AG10803 (cell line): ENCODE measurements at regions not wholly inside any gene's neighbourhood (a gene's known extent, or its start where the extent isn't known, plus 50 kb on each side); places are given as distances from the start of the nearest gene placed in this dataset.

ENCODE experiments used
- DNase-seq: peaks from one replicate; pipeline ENCODE4 v3.0.0; 2010; ENCODE audit warnings: low read depth
- H3K4me3 ChIP-seq: 2 replicates; pipeline ENCODE4 v1.5.1; 2011; ENCODE audit warnings: mild to moderate bottlenecking, low read length, control low read depth
- CTCF ChIP-seq: conservative IDR thresholded peaks from 2 replicates; pipeline ENCODE4 v1.5.1; 2011; ENCODE audit warnings: mild to moderate bottlenecking, low read length, control low read depth, inconsistent platforms

GRCh38 chr2:138928374-138929021 lies 148.3 kb upstream of the NXPH2 start:
- no peak for TF ChIP-seq CTCF
- no peak for DNase-seq
- no peak overlapping the region for H3K4me3 ChIP-seq

- TF ChIP-seq CTCF, result peak; percentile 40
- H3K4me3 ChIP-seq, result no peak overlapping the region
- DNase-seq, result peak; percentile 15
Measured at GRCh38 chr2:138922973-138923563, 142.9 kb upstream of the NXPH2 start.

- no peak for DNase-seq
- H3K4me3 ChIP-seq, result no peak overlapping the region
- no peak for TF ChIP-seq CTCF
Measured at GRCh38 chr2:138919120-138919747, 139.0 kb upstream of the NXPH2 start.

GRCh38 chr2:138910427-138910826 lies 130.2 kb upstream of the NXPH2 start:
- DNase-seq, result no peak
- TF ChIP-seq CTCF, result no peak
- no peak overlapping the region for H3K4me3 ChIP-seq

- DNase-seq, result no peak
- TF ChIP-seq CTCF, result no peak
- no peak overlapping the region for H3K4me3 ChIP-seq
Measured at GRCh38 chr2:138906549-138906948, 126.4 kb upstream of the NXPH2 start.

- H3K4me3 ChIP-seq, result no peak overlapping the region
- no peak for DNase-seq
- TF ChIP-seq CTCF, result no peak
Measured at GRCh38 chr2:138902239-138902871, 122.2 kb upstream of the NXPH2 start.

- no peak overlapping the region for H3K4me3 ChIP-seq
- DNase-seq, result no peak
- TF ChIP-seq CTCF, result no peak
Measured at GRCh38 chr2:138901530-138901929, 121.3 kb upstream of the NXPH2 start.
